ENCODE measurements at regions not wholly inside any gene's neighbourhood (a gene's known extent, or its start where the extent isn't known, plus 50 kb on each side); places are given as distances from the start of the nearest gene placed in this dataset.
"Not testable (repeated sequence)": the region's sequence is repeated elsewhere in the genome, so short reads cannot be mapped to it uniquely, and the experiment has no call there.

DNA sequence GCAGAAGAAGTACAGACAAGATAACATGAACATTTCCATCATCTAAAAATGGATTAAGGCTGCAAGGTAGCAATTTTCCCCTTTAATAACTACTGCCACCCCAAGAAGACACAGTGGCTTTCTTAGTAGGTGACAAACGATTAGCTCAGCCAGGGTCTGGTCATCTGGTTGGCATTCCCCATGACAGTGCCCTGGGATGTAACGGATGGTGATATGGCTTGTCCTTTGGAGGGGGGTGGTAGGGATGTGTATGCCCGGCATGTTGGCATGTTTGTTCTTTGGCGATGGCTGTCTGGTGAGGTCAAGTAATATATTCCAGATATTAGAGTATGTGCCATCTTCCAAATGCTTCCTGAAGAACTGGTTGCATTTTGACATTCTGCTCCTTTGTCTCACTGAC is 135.6 kb upstream of the ZNF536 start:
- DNase-seq (ENCODE audit: low spot score) = no peak

DNA sequence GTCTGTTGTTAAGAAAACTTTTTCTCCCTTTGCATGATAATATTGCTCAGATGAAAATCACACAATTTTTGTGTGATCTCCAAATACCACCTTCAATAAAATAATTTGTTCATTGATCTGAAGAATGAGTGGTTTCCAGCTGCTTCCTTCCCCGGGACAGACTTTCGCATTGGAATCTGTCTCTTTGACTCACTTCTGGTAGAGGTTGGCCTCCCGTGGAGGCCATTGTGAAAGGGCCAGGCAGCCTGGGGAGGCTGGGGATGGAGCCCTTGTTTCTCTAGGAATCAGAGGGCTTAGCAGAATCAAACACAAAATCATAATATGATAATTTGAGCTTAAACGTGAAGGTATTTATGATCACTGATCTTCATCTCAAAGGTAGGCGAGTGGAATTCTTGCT is 135.0 kb upstream of the ZNF536 start:
- DNase-seq (ENCODE audit: low spot score) = no peak

DNA sequence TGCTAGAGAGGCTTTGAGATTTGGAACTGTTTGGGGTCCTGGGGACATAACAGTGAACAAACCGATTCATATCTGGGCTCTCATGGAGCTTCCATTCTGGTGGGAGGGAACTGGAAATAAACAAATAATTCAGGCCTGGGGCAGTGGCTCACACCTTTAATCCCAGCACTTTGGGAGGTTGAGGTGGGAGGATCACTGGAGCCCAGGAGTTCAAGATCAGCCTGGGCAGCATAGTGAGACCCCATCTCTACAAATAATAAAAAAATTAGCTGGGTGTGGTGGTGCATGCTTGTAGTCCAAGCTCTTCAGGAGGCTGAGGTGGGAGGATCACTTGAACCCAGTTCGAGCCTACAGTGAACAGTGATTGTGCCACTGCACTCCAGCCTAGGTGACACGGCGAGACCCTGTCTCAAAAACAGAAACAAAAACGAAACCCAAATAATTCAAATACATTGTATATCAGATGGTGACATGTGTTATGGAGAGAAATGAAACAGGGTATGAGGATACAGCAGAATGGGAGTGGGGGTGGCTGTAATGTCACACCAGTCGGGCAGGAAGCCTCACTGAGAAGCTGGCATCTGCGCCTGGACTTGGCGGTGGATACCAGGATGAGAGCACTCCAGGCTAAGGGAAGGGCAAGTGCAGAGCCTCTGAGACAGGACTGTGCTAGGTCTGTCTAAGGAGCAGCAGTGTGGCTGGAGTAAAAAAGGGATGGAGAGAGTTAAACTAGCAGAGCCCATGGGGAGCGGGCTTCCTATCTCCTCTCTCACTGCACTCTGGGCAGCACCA is 131.1 kb upstream of the ZNF536 start:
- DNase-seq (ENCODE audit: low spot score) = no peak

DNA sequence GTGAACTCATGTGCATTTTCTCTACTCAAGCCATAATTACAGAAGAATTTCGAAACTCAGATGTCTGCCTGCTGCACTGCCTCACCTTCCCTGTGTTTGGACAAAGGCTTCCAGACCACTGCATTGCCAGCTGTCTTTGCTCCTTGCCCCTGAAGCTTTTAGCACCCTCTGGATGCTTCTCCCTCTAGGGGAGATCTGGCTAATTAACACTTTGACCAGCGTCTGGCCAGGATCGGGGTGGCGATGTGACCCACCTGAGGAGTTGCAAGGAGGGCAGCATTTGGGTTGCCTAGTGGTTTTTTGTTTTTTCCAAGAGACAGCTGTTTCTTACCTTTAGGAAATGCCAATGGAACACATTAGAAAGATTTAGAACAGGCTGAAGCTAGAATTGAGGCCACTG is 127.7 kb upstream of the ZNF536 start:
- DNase-seq (ENCODE audit: low spot score) = no peak

DNA sequence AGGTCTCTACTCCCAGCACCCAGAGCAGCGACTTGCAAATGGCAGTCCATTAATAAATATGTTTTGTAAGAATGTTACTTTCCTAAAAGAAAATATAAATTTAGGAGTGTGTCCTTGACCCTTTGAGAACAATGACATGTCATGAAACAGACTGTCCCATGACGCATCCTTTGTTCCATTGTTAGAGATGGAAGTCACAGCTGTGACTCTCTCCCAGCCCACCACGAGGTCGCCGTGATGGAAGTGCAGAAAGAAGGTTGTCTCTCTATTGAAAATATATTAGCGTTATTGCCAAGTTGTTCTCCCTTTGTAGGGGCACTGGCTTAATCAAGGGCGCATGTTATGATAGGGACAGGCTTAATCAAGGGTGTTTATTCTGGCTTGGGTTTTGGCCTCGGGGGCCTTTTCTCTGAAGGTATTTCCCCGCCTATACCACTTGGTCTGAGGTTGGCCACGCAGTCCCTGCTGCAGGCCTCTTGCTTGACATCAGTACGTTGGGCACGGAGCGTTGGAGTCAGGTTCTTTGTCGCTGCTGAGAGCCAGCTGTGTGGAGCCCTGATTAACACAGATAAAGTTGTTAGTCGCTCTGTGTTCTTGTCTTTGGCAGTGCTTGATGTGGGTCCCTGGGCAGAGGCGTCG is 126.7 kb upstream of the ZNF536 start:
- no peak for DNase-seq (ENCODE audit: low spot score)

DNA sequence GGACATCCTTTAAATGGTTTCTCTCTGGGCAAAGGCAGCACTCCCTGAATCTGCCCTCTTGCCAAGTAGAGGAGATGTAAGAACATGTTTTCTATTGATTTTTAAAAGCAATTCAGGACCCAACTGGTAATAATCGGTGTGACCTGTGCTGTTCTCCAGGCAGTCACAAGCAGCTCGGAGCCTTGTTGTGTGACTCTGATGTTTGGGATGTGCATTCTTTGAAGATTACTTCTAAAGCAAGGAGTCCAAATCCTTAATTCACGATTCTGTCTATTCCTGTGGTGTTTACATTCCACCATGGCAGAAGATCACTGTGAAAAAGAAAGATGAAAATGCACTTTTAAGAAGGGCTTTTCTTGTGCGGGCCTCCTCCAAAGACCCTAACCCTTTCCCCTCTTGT is 122.3 kb upstream of the ZNF536 start:
- DNase-seq (ENCODE audit: low spot score) = no peak

DNA sequence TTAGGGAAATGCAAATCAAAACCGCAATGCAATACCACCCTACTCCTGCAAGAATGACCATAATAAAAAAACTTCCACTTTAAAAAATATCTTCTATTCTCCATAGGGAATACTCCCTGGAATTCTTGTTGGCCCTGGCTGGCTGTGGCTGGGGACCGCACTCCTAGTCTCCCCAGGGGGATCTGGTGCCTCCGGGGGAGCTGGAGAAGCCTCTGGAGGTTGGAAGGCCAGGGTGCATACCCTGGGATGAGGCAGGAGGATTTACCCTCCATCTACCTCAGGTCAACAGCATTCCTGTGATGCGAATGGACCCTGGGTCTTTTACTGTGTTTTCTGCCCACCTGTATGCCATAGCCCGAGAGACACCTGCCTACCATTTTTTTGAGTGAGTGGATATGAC is 120.0 kb upstream of the ZNF536 start:
- DNase-seq (ENCODE audit: low spot score) = no peak

DNA sequence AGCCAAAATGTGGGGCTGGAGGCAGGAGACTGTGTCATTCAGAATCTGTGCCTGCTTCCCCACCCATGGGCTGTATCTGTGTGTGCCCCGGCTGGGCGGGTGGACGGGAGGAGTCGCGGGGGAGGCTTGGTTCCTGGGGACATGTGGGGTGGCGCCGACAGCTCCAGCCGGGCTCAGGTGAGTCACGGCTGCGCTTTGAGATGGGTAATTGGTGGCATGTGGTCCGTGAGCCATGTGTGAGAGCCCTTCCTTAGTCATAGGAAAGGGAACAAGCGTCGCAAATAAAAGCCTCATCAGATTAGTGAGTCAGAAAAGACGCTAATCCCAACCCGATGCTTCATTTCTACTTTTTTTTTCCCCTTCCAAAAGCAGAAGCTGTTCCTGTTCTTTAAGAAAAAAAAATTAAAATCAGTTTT is 118.6 kb upstream of the ZNF536 start:
- DNase-seq (ENCODE audit: low spot score) = no peak

DNA sequence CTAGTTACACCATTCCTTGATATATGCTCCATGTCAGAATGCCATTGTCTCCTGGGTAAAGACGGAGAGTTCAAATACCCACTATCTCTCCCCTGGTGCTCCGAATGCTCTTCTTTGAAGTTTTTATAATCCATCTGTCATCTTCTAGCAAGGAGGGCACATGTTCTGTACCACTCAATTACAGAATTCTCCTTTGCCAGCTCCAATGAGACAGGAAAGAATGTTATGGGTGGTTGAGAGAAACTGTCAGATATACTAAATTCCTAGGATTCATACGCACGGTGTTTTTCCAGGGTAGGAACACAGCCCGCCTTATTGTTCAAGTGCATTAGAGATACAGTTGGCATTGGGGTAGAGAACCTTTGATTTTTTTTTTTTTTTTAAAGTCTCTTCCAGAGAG is 118.0 kb upstream of the ZNF536 start:
- DNase-seq (ENCODE audit: low spot score) = no peak

DNA sequence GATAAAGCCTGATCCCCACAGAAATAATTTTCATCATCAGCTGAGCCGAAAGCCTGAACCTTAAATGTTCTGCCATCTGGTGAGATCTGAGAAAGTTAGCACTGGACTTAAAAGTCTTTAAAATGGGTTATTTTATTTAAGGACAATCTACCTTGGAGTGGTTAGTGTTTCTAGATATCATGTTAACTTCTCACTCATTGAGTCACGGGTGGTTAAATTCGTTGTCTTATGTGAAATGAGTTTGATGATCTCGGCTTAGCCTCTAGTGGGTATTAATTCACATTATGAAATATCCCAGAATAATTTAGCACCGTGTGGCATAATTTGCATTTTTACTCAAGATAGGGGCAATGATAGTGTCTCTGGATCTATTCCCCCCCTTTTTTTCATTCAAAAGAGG is 117.4 kb upstream of the ZNF536 start:
- no peak for DNase-seq (ENCODE audit: low spot score)

DNA sequence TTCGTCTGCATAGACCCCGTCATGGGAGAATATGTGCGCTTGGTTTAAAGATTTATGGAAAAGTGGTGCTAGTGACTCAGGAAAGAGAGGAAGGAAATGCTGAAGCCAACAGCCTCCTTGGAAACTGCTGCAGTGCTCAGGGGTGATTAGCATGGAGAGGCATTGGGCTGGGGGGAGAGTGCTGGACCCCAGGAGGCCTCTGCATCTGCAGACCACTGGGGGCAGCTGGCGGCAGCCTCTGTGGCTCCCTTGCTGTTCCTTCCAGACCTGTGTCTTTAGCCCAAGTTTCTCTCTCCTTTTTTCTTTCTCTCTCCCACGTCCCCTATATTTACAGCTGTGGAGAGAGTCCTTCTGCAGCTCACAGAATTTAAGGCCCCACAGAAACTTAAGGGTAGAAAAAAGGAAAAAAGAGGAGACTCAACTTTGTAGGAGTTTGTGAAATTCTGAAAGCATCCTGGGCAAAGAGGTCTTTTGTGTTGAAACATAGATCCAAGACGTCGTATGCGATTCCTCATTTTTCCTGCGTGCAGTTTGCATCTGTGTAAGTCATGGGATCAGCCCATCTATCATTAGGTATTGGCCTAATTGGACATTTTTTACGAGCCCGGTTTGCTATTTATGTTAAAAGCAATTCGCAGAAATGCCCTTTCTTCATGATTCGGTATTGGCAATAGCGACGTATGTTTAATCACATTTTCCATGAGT is 116.2 kb upstream of the ZNF536 start:
- DNase-seq (ENCODE audit: low spot score) = no peak

DNA sequence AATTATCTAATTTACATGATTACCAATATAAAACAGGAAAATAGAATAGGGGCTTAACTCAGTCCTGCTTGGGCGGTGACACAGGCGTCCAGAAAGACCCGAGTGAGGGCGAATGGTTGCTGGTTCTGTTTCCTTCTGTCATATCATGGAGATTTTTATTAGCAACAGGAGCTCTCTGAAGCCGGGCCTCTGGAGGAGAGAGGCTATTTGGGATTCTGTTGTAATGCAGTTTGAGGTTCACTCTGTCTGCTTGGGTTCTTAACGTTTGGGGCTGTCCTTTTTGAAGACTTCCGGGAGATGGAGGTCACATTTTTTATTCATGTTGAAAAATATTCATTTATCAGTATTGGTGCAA is 115.7 kb upstream of the ZNF536 start:
- DNase-seq (ENCODE audit: low spot score) = no peak

DNA sequence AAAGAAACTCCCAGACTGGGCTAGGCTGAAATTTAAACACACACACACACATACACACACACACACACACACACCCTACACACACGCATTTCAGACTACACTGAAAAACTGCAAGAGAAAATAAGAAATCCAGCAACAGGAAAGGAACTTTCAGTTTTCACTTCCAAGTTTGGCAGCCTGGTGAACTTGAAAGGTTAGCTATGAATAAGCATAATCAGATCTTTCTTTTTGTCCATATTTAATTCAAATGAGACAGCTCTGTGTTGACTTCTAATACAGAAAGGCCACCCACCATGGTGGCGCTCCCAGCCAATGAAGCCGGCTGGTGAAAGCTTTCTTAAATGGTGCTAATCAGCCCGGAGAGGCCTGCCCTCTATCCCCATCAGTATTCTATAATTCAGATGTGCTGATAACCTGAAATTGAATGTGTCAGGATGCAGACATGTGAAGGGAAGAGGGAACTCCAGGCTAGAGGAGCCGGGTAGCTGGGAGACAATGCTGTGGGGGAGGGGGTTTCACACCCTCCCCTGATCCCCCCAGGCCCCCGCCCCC is 108.3 kb upstream of the ZNF536 start:
- no peak for DNase-seq (ENCODE audit: low spot score)

DNA sequence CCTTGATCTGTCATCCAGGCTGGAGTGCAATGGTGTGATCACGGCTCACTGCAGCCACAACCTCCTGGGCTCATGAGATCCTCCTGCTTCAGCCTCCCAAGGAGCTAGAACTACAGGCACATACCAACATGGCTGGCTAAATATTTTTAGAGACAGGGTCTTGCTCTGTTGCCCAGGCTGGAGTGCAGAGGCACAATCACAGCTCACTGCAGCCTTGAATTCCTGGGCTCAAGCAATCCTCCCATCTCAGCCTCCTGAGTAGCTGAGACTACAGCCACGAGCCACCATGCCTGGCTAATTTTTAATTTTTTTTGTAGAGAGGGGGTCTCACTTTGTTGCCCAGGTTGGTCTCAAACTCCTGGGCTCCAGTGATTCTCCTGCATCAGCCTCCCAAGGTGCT is 106.3 kb upstream of the ZNF536 start:
- DNase-seq (ENCODE audit: low spot score) = not testable (repeated sequence)

DNA sequence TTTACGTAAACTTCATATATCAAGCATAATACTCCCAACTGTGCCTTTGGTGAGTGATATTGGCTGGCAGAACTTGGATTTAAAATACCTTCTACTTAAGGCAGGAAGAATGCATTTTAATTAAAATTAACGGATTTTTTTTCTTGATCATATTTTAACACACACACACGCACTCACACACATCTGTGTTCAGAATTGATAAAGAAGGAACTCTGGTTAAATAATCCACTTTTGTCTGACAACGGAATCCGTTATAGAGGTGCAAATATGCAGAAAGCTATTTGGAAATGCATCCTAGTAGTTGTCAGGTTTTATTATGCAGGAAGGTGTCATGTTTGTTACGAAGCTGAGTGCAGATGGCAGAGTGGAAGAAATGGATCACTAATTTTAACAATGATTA is 105.5 kb upstream of the ZNF536 start:
- DNase-seq (ENCODE audit: low spot score) = no peak

DNA sequence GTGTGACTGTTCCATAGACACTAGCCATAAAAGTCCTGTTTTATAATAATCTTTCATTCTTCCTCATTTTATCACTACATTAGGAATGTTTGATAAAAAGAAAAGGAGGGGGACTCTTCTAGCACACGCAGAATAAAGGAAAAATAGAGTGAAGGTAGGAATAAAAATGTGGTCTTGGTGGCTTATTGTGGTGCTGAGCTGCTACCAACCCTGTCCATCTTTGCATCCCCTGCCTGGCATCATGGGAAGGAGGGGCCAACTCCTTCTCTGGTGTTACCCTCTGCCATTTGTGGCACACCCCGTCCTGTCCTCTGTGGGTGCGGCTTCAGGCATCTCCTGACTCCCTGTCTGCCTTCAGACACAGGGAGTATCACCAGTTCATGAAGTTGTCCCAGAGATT is 104.9 kb upstream of the ZNF536 start:
- DNase-seq (ENCODE audit: low spot score) = no peak

DNA sequence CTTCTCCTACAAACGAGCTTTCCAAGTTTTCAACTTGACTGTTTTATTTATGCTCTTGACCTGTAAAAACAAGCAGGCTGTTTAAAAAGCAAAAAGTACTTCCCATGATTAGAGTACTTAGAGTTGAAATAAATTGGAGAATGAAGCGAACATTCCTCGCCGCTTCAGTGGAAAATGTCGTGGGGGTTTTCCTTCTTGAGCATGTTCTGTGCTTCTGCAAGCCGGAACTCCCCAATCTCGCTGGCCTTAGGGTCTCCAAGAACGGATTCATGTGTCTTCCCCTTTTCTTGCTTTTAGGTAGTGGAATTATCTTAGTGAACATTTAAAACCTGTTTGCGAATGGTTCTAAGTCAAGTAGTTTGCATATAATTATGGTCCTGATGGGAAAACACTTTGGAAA is 103.6 kb upstream of the ZNF536 start:
- DNase-seq (ENCODE audit: low spot score) = no peak

DNA sequence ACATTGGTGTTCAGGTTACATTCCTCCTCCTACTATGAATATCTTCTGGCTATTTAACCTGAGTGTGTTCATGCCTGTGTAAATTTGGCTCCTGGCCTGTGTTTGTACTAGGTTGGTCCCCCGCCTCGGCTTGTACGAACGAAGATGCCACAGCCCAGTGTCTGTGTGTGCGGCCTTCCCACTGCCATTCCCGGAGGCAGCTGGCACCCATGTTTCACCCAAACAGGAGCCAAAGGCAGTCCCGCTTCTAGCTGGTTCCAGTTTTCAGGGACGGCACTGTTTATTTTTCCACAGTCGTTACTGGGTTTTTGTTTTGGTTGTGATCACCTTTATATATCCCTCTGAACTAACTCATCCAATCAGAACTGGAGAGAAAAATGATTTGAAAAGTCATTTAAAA is 102.5 kb upstream of the ZNF536 start:
- DNase-seq (ENCODE audit: low spot score) = no peak

DNA sequence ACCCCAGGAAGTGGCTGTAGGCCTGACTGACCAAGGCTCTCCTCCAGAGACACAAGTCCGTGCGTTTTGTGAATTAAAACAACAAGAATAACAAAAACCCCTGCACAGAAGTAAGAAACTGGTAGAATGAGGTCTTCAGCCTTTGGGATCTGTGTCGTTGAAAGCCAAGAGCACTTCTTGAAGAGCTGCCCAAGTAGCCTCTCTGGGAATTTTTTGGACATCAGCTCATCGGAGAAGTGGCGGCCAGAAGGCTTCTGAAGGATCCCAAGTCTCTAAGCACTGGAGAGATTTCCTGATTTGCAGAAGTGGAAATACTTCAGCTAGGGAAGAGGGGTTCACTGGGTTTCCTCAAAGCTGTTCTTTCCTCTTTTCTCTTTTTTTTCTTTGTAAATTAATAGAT is 100.4 kb upstream of the ZNF536 start:
- DNase-seq (ENCODE audit: low spot score) = no peak

DNA sequence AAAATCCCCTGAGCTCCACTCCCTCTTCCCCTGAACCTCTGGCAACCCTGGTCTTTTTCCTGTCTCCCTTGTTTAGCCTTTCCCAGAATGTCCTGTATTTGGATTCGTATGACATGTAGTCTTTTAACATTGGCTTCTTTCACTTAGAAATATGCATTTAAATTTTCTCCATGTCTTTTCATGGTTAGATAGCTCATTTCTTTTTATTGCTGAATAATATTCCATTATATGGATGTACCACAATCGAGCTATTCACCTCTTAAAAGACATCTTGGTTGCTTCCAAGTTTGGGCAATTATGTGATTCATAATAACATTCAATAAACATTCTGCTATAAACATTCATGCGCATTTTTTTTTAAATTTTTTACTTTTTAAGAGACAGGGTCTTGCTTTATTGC is 99.6 kb upstream of the ZNF536 start:
- no peak for DNase-seq (ENCODE audit: low spot score)

DNA sequence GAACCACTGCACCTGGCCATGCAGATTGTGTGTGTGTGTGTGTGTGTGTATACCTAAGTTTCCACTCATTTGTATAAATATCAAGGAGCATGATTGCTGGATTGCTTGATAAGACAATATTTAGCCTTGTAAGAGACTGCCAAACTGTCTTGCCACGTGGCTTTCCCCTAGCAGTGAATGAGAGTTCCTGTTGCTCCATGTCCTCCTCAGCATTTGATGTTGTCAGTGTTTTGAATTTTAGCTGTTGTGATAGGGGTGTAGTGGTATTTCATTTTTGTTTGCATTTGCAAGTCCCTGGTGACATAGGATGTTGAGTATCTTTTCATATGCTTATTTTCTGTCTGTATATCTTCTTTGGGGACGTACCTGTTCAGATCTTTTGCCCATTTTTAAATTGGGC is 99.0 kb upstream of the ZNF536 start:
- DNase-seq (ENCODE audit: low spot score) = no peak

DNA sequence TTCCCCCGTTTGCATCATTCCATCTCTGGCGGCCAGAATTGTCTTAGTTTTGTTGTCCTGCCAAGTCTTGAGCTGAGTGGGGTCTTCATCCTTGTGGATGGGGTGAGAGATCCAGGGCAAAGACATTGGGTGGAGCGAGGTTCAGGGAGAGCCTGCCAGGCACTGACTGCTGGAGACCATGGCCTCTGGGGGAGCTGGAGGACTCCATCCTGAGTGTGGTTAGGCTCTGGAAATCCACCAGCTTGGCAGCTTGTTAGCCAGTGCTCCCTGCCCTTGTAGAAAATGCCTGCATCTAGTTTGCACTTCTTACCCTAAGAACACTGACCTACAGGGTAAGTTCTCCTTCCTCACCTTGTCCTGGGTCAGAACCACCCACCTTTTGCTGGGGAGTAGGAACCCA is 97.2 kb upstream of the ZNF536 start:
- no peak for DNase-seq (ENCODE audit: low spot score)
